GM19351 (cell line): ENCODE measurements at regions not wholly inside any gene's neighbourhood (a gene's known extent, or its start where the extent isn't known, plus 50 kb on each side); places are given as distances from the start of the nearest gene placed in this dataset.
A peak's percentile ranks its signal among the peaks of the same experiment; 100 is the strongest.

Experiments used
- ATAC-seq: cut with Tn5 transposase; IDR thresholded peaks from one replicate; pipeline ENCODE4 v1.9.1; 2021; ENCODE audit warnings: mild to moderate bottlenecking, moderate library complexity; ENCODE audit not compliant: unreplicated experiment

GRCh38 chr4:90007494-90008167 is 113.0 kb downstream of the MMRN1 start:
- ATAC-seq = no peak

GRCh38 chr4:90012918-90013317 is 114.3 kb upstream of the CCSER1 start:
- no peak for ATAC-seq

- ATAC-seq = no peak
Measured at GRCh38 chr4:90024519-90024918, 102.7 kb upstream of the CCSER1 start.

GRCh38 chr4:90025248-90025647 is 101.9 kb upstream of the CCSER1 start:
- ATAC-seq = no peak

- peak; percentile 98 for ATAC-seq
Measured at GRCh38 chr4:90027565-90027964, 99.6 kb upstream of the CCSER1 start.

GRCh38 chr4:90028460-90028859 is 98.7 kb upstream of the CCSER1 start:
- no peak for ATAC-seq

GRCh38 chr4:90030202-90030601 is 97.0 kb upstream of the CCSER1 start:
- no peak for ATAC-seq

GRCh38 chr4:90030953-90031352 is 96.2 kb upstream of the CCSER1 start:
- ATAC-seq = no peak

- no peak for ATAC-seq
Measured at GRCh38 chr4:90039122-90039521, 88.1 kb upstream of the CCSER1 start.

- ATAC-seq = no peak
Measured at GRCh38 chr4:90051999-90052398, 75.2 kb upstream of the CCSER1 start.

- ATAC-seq = no peak
Measured at GRCh38 chr4:90057091-90057490, 70.1 kb upstream of the CCSER1 start.

- ATAC-seq = no peak
Measured at GRCh38 chr4:90060039-90060438, 67.2 kb upstream of the CCSER1 start.

- no peak for ATAC-seq
Measured at GRCh38 chr4:90061881-90062280, 65.3 kb upstream of the CCSER1 start.

- no peak for ATAC-seq
Measured at GRCh38 chr4:90064196-90064595, 63.0 kb upstream of the CCSER1 start.

GRCh38 chr4:90069151-90069550 is 58.0 kb upstream of the CCSER1 start:
- ATAC-seq = no peak

GRCh38 chr4:90071289-90072235 is 55.6 kb upstream of the CCSER1 start:
- ATAC-seq = peak; percentile 76

GRCh38 chr4:90074322-90074886 is 52.8 kb upstream of the CCSER1 start:
- no peak for ATAC-seq
